ENCODE measurements at regions not wholly inside any gene's neighbourhood (a gene's known extent, or its start where the extent isn't known, plus 50 kb on each side); places are given as distances from the start of the nearest gene placed in this dataset.

DNA sequence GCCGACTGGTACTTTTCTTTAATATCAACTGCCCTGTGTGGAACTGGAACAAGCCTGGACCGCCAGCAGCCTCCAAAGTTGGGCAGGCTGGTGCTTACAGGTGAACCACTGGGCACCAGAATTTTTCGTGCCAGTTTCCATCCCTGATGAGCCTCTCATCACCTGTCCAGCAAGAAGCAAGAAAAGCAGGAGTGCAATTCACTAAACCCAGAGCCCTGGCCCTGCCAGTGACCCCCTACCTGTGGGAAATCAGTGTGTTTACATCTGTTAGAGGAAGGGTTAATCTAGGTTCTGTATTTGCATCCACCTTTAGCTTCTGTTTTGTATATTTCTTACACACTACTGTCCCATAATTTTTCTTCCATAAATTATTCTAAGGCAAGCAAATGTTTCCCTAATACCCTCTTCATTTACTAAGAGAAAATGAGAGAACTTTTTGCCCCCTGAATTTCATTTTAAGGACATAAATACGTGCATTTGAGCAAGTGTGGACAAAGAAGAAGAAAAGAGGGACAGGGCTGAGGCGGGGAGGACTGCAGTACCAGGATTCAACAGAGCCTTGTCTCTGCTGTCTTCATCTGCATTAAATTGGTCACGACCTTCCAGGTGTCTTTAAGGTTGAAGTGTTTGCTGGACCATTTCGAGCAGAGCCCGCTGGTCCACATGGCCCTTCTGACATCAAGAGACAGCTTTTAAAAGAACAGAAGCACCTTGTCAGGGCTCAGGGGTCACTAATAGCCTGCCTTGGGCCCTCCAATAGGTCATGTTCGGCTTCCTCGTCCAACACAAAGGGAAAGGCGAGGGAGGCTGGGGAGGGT, 763.1 kb downstream of the BCL11A start:
- DNase-seq (no peak), ATAC-seq (ENCODE audit: poor library complexity) (no peak)
- H3K9me3 ChIP-seq (ENCODE audit: control insufficient read depth in 1 of 2, insufficient read depth in 1 of 2, low read length in 2 of 2), result no peaks in the 10 kb centered on the region
- H3K27ac ChIP-seq (ENCODE audit: low read depth in 1 of 2, low read length in 2 of 2), result no peak overlapping the region
- Mint-ChIP-seq H3K4me1 (ENCODE audit: low read depth) (no peaks in the 10 kb centered on the region), H3K9me3 (no peaks in the 10 kb centered on the region), H3K27ac (no peak overlapping the region), H3K4me3 (no peak overlapping the region), H3K36me3 (ENCODE audit: low read depth) (no peaks in the 10 kb centered on the region), H3K27me3 (no peaks in the 10 kb centered on the region)
- TF ChIP-seq CTCF (IDR thresholded peaks at IDR 0.05), result no peak
- H3K36me3 ChIP-seq (ENCODE audit: insufficient read depth, low read length), result no peaks in the 10 kb centered on the region
- H3K27me3 ChIP-seq (ENCODE audit: control insufficient read depth in 1 of 2, insufficient read depth in 2 of 2, low read length in 2 of 2), result no peaks in the 10 kb centered on the region
- intact Hi-C loops (cut with DNase I, micrococcal nuclease), result no loop called here
- H3K4me1 ChIP-seq (ENCODE audit: insufficient read depth, low read length), result no peaks in the 10 kb centered on the region
- no peak overlapping the region for H3K4me3 ChIP-seq (ENCODE audit: low read length)
- ChIA-PET POLR2A (no interaction called here), CTCF (no interaction called here)

GRCh38 chr2:59789523-59789922, 763.9 kb downstream of the BCL11A start:
- H3K27ac ChIP-seq (ENCODE audit: low read depth in 1 of 2, low read length in 2 of 2), result no peak overlapping the region
- no peaks in the 10 kb centered on the region for H3K36me3 Mint-ChIP-seq (ENCODE audit: low read depth)
- no peaks in the 10 kb centered on the region for H3K27me3 Mint-ChIP-seq
- no peak overlapping the region for H3K4me3 ChIP-seq (ENCODE audit: low read length)
- ChIA-PET POLR2A (no interaction called here), CTCF (no interaction called here)
- H3K4me3 Mint-ChIP-seq, result no peak overlapping the region
- no peaks in the 10 kb centered on the region for H3K9me3 Mint-ChIP-seq
- no peak for ATAC-seq (ENCODE audit: poor library complexity)
- intact Hi-C loops (cut with DNase I, micrococcal nuclease), result no loop called here
- H3K9me3 ChIP-seq (ENCODE audit: control insufficient read depth in 1 of 2, insufficient read depth in 1 of 2, low read length in 2 of 2), result no peaks in the 10 kb centered on the region
- TF ChIP-seq CTCF (IDR thresholded peaks at IDR 0.05), result no peak
- DNase-seq, result no peak
- no peak overlapping the region for H3K27ac Mint-ChIP-seq
- H3K4me1 ChIP-seq (ENCODE audit: insufficient read depth, low read length), result no peaks in the 10 kb centered on the region
- H3K27me3 ChIP-seq (ENCODE audit: control insufficient read depth in 1 of 2, insufficient read depth in 2 of 2, low read length in 2 of 2), result no peaks in the 10 kb centered on the region
- H3K36me3 ChIP-seq (ENCODE audit: insufficient read depth, low read length), result no peaks in the 10 kb centered on the region
- no peaks in the 10 kb centered on the region for H3K4me1 Mint-ChIP-seq (ENCODE audit: low read depth)

GRCh38 chr2:59787095-59787494, 766.4 kb downstream of the BCL11A start:
- no peaks in the 10 kb centered on the region for H3K27me3 ChIP-seq (ENCODE audit: control insufficient read depth in 1 of 2, insufficient read depth in 2 of 2, low read length in 2 of 2)
- no peaks in the 10 kb centered on the region for H3K4me1 ChIP-seq (ENCODE audit: insufficient read depth, low read length)
- Mint-ChIP-seq H3K27me3 (no peaks in the 10 kb centered on the region), H3K27ac (no peak overlapping the region), H3K36me3 (ENCODE audit: low read depth) (no peaks in the 10 kb centered on the region), H3K4me3 (no peak overlapping the region), H3K4me1 (ENCODE audit: low read depth) (no peaks in the 10 kb centered on the region), H3K9me3 (no peaks in the 10 kb centered on the region)
- ChIA-PET POLR2A (no interaction called here), CTCF (no interaction called here)
- no peaks in the 10 kb centered on the region for H3K36me3 ChIP-seq (ENCODE audit: insufficient read depth, low read length)
- ATAC-seq (ENCODE audit: poor library complexity), result no peak
- intact Hi-C loops (cut with DNase I, micrococcal nuclease), result no loop called here
- TF ChIP-seq CTCF (IDR thresholded peaks at IDR 0.05), result no peak
- no peak for DNase-seq
- H3K4me3 ChIP-seq (ENCODE audit: low read length), result no peak overlapping the region
- H3K27ac ChIP-seq (ENCODE audit: low read depth in 1 of 2, low read length in 2 of 2), result no peak overlapping the region
- H3K9me3 ChIP-seq (ENCODE audit: control insufficient read depth in 1 of 2, insufficient read depth in 1 of 2, low read length in 2 of 2), result no peaks in the 10 kb centered on the region

Data from CD4-positive, alpha-beta T cell (primary cell).